ENCODE measurements at regions not wholly inside any gene's neighbourhood (a gene's known extent, or its start where the extent isn't known, plus 50 kb on each side); places are given as distances from the start of the nearest gene placed in this dataset.

DNA sequence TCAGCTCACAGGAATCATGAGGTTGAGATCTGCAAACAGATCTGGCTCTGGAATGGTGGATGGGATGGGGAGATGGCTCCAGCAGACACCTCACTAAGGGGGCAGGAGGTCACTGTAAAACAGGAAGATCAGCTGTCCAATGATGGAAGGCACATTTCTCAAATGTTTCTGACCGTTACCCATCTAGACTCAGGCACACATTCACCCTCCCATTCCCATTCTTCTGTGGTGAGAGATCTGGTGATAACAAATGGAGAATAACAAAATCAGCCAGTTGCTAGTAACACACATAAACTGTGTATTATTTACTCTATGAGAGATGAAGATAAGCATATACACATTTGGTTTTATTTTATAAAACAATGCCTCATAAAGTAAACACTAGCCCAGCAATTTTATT, 235.9 kb downstream of the TSHZ3 start:
- H3K36me3 ChIP-seq, result no peaks in the 10 kb centered on the region
- H3F3A ChIP-seq (ENCODE audit: low read depth), result no peaks in the 10 kb centered on the region
- no peak for DNase-seq (ENCODE audit: low spot score)
- no peak overlapping the region for H3K4me2 ChIP-seq
- Mint-ChIP-seq H3K4me3 (no peak overlapping the region), H3K27ac (no peak overlapping the region), H3K36me3 (no peaks in the 10 kb centered on the region), H3K4me1 (no peaks in the 10 kb centered on the region), H3K9me3 (peaks cover 2% of the 10 kb centered on the region), H3K27me3 (ENCODE audit: insufficient read depth, low read depth) (peaks cover 7% of the 10 kb centered on the region)
- no peak overlapping the region for H3K9ac ChIP-seq
- TF ChIP-seq, protein P1, sequence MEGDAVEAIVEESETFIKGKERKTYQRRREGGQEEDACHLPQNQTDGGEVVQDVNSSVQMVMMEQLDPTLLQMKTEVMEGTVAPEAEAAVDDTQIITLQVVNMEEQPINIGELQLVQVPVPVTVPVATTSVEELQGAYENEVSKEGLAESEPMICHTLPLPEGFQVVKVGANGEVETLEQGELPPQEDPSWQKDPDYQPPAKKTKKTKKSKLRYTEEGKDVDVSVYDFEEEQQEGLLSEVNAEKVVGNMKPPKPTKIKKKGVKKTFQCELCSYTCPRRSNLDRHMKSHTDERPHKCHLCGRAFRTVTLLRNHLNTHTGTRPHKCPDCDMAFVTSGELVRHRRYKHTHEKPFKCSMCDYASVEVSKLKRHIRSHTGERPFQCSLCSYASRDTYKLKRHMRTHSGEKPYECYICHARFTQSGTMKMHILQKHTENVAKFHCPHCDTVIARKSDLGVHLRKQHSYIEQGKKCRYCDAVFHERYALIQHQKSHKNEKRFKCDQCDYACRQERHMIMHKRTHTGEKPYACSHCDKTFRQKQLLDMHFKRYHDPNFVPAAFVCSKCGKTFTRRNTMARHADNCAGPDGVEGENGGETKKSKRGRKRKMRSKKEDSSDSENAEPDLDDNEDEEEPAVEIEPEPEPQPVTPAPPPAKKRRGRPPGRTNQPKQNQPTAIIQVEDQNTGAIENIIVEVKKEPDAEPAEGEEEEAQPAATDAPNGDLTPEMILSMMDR (IDR thresholded peaks at IDR 0.05), result no peak
- TF ChIP-seq EZH2phosphoT487 (IDR thresholded peaks at IDR 0.05) (no peak), EZH2 (IDR thresholded peaks at IDR 0.05) (no peak)
- no peak overlapping the region for H3K4me3 ChIP-seq
- no peaks in the 10 kb centered on the region for H3K4me1 ChIP-seq
- no peak overlapping the region for H3K27ac ChIP-seq
- no peaks in the 10 kb centered on the region for H3K9me3 ChIP-seq (ENCODE audit: low read depth)
- no peaks in the 10 kb centered on the region for H3K79me2 ChIP-seq (ENCODE audit: low read depth)
- no peaks in the 10 kb centered on the region for H3K27me3 ChIP-seq
- H4K20me1 ChIP-seq (ENCODE audit: low read depth), result no peaks in the 10 kb centered on the region
- no peak overlapping the region for H2AFZ ChIP-seq (replicated peaks)

DNA sequence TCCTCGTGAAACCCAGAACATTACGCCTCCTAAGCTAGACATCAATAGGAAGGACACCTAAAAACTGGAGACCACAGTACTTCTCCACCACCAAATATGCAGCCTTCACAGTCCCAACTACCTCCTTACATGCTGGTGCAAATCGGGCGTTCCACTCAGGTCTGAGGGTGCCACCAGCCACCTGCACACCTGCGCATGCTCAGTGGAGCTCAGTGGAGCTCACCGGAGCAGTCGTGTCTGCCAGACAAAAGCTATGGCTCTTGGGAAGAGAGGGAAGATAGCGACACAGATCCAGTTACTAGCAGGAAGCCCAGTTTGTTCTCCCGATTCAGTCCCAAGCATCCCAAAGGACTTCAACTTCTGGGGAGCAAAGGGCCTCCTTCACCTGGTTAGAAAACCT, 237.1 kb downstream of the TSHZ3 start:
- no peak overlapping the region for H3K9ac ChIP-seq
- no peak overlapping the region for H3K4me2 ChIP-seq
- Mint-ChIP-seq H3K4me3 (no peak overlapping the region), H3K27me3 (ENCODE audit: insufficient read depth, low read depth) (peaks cover 7% of the 10 kb centered on the region), H3K27ac (no peak overlapping the region), H3K9me3 (peaks cover 2% of the 10 kb centered on the region), H3K36me3 (no peaks in the 10 kb centered on the region), H3K4me1 (no peaks in the 10 kb centered on the region)
- H3K4me1 ChIP-seq, result no peaks in the 10 kb centered on the region
- H3K79me2 ChIP-seq (ENCODE audit: low read depth), result no peaks in the 10 kb centered on the region
- no peak overlapping the region for H3K27ac ChIP-seq
- H3K9me3 ChIP-seq (ENCODE audit: low read depth), result no peaks in the 10 kb centered on the region
- no peak overlapping the region for H3K4me3 ChIP-seq
- TF ChIP-seq EZH2phosphoT487 (IDR thresholded peaks at IDR 0.05) (no peak), EZH2 (IDR thresholded peaks at IDR 0.05) (no peak)
- TF ChIP-seq, protein P1 (IDR thresholded peaks at IDR 0.05), result no peak
- no peak overlapping the region for H2AFZ ChIP-seq (replicated peaks)
- no peaks in the 10 kb centered on the region for H4K20me1 ChIP-seq (ENCODE audit: low read depth)
- no peaks in the 10 kb centered on the region for H3K27me3 ChIP-seq
- H3F3A ChIP-seq (ENCODE audit: low read depth), result no peaks in the 10 kb centered on the region
- no peaks in the 10 kb centered on the region for H3K36me3 ChIP-seq
- DNase-seq (ENCODE audit: low spot score), result no peak

DNA sequence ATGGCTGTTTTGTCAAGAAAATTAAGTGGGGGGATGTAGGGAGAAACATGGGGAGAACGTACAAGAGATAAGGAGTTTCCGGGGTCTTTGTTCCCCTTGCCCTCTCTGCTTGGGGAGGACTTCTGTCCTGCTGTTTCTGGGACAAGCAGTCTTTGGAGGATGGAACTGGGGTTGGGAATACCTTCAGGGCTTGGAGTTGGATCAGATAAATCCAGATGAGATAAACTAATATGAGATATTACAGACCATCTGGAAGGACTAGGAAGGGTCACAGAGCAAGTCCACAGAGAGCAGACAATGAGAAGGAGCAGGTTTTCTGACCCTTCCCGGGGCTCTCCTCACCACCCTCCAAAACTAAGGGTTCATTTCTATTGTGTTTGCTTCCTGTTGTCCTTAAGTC, 237.5 kb downstream of the TSHZ3 start:
- H3K27ac Mint-ChIP-seq, result no peak overlapping the region
- Histone ChIP-seq H3K4me2 (no peak overlapping the region), H3K27ac (no peak overlapping the region), H3K27me3 (no peaks in the 10 kb centered on the region), H3K79me2 (ENCODE audit: low read depth) (no peaks in the 10 kb centered on the region), H3K4me1 (no peaks in the 10 kb centered on the region), H3K4me3 (no peak overlapping the region), H4K20me1 (ENCODE audit: low read depth) (no peaks in the 10 kb centered on the region), H3K9ac (no peak overlapping the region), H3F3A (ENCODE audit: low read depth) (no peaks in the 10 kb centered on the region), H2AFZ (replicated peaks) (no peak overlapping the region), H3K9me3 (ENCODE audit: low read depth) (no peaks in the 10 kb centered on the region), H3K36me3 (no peaks in the 10 kb centered on the region)
- H3K9me3 Mint-ChIP-seq, result peaks cover 2% of the 10 kb centered on the region
- DNase-seq (ENCODE audit: low spot score), result no peak
- H3K36me3 Mint-ChIP-seq, result no peaks in the 10 kb centered on the region
- TF ChIP-seq, protein P1 (IDR thresholded peaks at IDR 0.05), result no peak
- TF ChIP-seq EZH2 (IDR thresholded peaks at IDR 0.05) (no peak), EZH2phosphoT487 (IDR thresholded peaks at IDR 0.05) (no peak)
- peaks cover 6% of the 10 kb centered on the region for H3K27me3 Mint-ChIP-seq (ENCODE audit: insufficient read depth, low read depth)
- no peak overlapping the region for H3K4me3 Mint-ChIP-seq
- H3K4me1 Mint-ChIP-seq, result no peaks in the 10 kb centered on the region

Measured in neural progenitor cell (in vitro differentiated cells).